ENCODE measurements at regions not wholly inside any gene's neighbourhood (a gene's known extent, or its start where the extent isn't known, plus 50 kb on each side); places are given as distances from the start of the nearest gene placed in this dataset.

GRCh38 chrX:39639871-39640270 is 457.9 kb downstream of the BCOR start:
- TF ChIP-seq ZNF335 (tag by site-specific recombination; conservative IDR thresholded peaks at IDR 0.05) (no peak), CTCF (tag by site-specific recombination; IDR thresholded peaks at IDR 0.05) (no peak)

All from HEK293 (cell line).